K562 (cell line): ENCODE measurements at regions not wholly inside any gene's neighbourhood (a gene's known extent, or its start where the extent isn't known, plus 50 kb on each side); places are given as distances from the start of the nearest gene placed in this dataset.
"Not testable (repeated sequence)": the region's sequence is repeated elsewhere in the genome, so short reads cannot be mapped to it uniquely, and the experiment has no call there.

ENCODE experiments used
- ATAC-seq: fragments of 200-7000 bp; cut with Tn5 transposase; 3 replicates; pipeline ENCODE4 v1.9.1; 2020; ENCODE audit warnings: moderate library complexity
- BruUV-seq: library from RNA; stranded (reverse); fragments of 400-500 nt; replicated peaks from 2 replicates; lab custom pipeline; 2021; lab: Mats Ljungman, UMichigan
- CTCF ChIA-PET: fragments of 300-600 bp; formaldehyde crosslinking; extraction: SDS; loops from one replicate; lab custom pipeline; 2021; ENCODE audit warnings: low intra/inter-chr PET ratio; lab: Yijun Ruan, JAX
- POLR2A ChIA-PET: fragments of 300-600, 350-650 bp; sonication (Branson Sonifier 250); formaldehyde crosslinking; extraction: SDS; loops from one replicate; lab custom pipeline; 2021; ENCODE audit warnings: antibody characterized with exemption, inconsistent platforms; lab: Yijun Ruan, JAX
- DNase-seq, 4 experiments: peaks; one replicate each; pipeline versions ENCODE4 v3.0.0 to v3.0.0-alpha.2; 2011 to 2018; ENCODE audit warnings: low spot score in 3 of 4, mixed read lengths in 3 of 4; ENCODE audit errors: extremely low read depth in 1 of 4
- FAIRE-seq: peaks from 2 replicates; lab custom pipeline; 2011; peaks lifted over from hg19 to GRCh38; lab: Jason Lieb, UNC
- H2AFZ ChIP-seq: 2 replicates; pipeline ENCODE4 v1.6.0; 2011; ENCODE audit warnings: low read depth, low read length, control low read depth, inconsistent platforms
- H3K27ac ChIP-seq: fragments of 200-600 bp; 3 replicates; pipeline ENCODE4 v1.8.0; 2011; ENCODE audit warnings: low read depth, mild to moderate bottlenecking, control low read depth, inconsistent platforms, low read length, moderate library complexity, mixed read lengths; ENCODE audit errors: extremely low read depth
- H3K27me3 ChIP-seq, 2 experiments: fragments of 300-600 bp in 1 of 2; 2 replicates in 1 of 2; 3 replicates in 1 of 2; pipeline versions ENCODE4 v1.6.0 to v1.8.0; 2011; ENCODE audit warnings: inconsistent platforms in 2 of 2, low read length in 2 of 2, mild to moderate bottlenecking in 1 of 2, mixed read lengths in 1 of 2, moderate library complexity in 1 of 2; ENCODE audit not compliant: control insufficient read depth in 2 of 2, insufficient read depth in 2 of 2
- H3K36me3 ChIP-seq: fragments of 300-600 bp; 3 replicates; pipeline ENCODE4 v1.8.0; 2011; ENCODE audit warnings: mild to moderate bottlenecking, low read length, inconsistent platforms; ENCODE audit not compliant: control insufficient read depth, insufficient read depth
- H3K4me1 ChIP-seq, 2 experiments: fragments of 200-600 bp in 1 of 2; replicated peaks in 1 of 2; 2 replicates in 1 of 2; 3 replicates in 1 of 2; pipeline versions ENCODE4 v1.5.1 to v1.8.0; 2011; ENCODE audit warnings: inconsistent platforms in 2 of 2, low read length in 2 of 2, mild to moderate bottlenecking in 1 of 2, mixed read lengths in 1 of 2, moderate library complexity in 1 of 2; ENCODE audit not compliant: control insufficient read depth in 2 of 2, insufficient read depth in 2 of 2
- H3K4me2 ChIP-seq: 2 replicates; pipeline ENCODE4 v1.6.1; 2011; ENCODE audit warnings: low read length, control low read depth, inconsistent platforms, mixed read lengths; ENCODE audit not compliant: insufficient read depth
- H3K4me3 ChIP-seq: fragments of 200-600 bp; sonication (generic), shearing (Covaris generic); 2 replicates; pipeline ENCODE4 v1.5.1; 2016; ENCODE audit warnings: control low read depth, inconsistent platforms
- H3K79me2 ChIP-seq: fragments of 200-600 bp; 3 replicates; pipeline ENCODE4 v1.8.0; 2011; ENCODE audit warnings: low read length, inconsistent platforms; ENCODE audit not compliant: control insufficient read depth, insufficient read depth
- H3K9ac ChIP-seq, 2 experiments: 2 replicates each; pipeline versions ENCODE4 v1.6.0 to v1.6.1; 2011; ENCODE audit warnings: low read depth in 2 of 2, low read length in 2 of 2, control low read depth in 1 of 2, inconsistent platforms in 1 of 2, mild to moderate bottlenecking in 1 of 2, mixed read lengths in 1 of 2; ENCODE audit not compliant: insufficient read depth in 1 of 2
- H3K9me1 ChIP-seq: one replicate; pipeline ENCODE4 v1.6.0; 2011; ENCODE audit warnings: inconsistent platforms, mild to moderate bottlenecking, low read length, moderate library complexity; ENCODE audit not compliant: control insufficient read depth, insufficient read depth
- H3K9me3 ChIP-seq: replicated peaks from 2 replicates; pipeline ENCODE4 v1.5.1; 2011; ENCODE audit warnings: low read depth, low read length, inconsistent platforms; ENCODE audit not compliant: control insufficient read depth, insufficient read depth
- H4K20me1 ChIP-seq: replicated peaks from 2 replicates; pipeline ENCODE4 v1.6.1; 2011; ENCODE audit warnings: low read length, inconsistent platforms, mixed read lengths; ENCODE audit not compliant: control insufficient read depth, insufficient read depth
- ZSCAN29 ChIP-seq: fragments of 450-650 bp; IDR thresholded peaks from 2 replicates; pipeline ENCODE4 v1.6.1; 2017
- WGBS: fragments of 100-300 bp; shearing (Covaris generic); methylation state at CpG from one replicate; pipeline ENCODE4 v1.1.6; 2016; ENCODE audit warnings: low coverage, mixed read lengths; ENCODE audit not compliant: insufficient coverage; ENCODE audit errors: missing lambda C conversion rate; 5-methylcytosine and 5-hydroxymethylcytosine counted together
- in situ Hi-C: fragments of 300-500 bp; cut with MboI; formaldehyde crosslinking; loops from 4 replicates; pipeline ENCODE4 v1.15.0; 2018; ENCODE audit warnings: inconsistent platforms, mixed read lengths
- intact Hi-C: fragments of 100-400 bp; cut with micrococcal nuclease; formaldehyde crosslinking; loops from 2 replicates; pipeline ENCODE4 v1.14.2; 2022

DNA sequence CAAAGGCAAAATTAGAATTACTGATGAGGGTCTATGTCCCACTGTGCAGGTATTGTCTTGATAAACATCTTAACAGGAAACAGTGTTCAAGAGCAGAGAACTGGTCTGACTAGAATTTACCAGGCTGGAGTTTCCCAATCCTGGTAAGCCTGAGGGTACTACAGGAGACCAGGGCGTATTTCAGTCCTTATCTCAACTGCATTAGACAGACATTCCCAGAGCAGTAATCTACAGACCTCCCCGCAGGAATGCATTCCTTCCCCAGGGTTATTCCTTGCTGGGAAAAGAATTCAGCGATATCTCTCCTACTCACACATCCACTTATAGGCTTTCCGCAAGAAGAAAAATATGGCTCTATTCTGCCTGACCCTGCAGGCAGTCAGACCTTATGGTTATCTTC, 276.0 kb upstream of the SUCLG2 start:
- H2AFZ ChIP-seq, in situ Hi-C loops, H3K9me3 ChIP-seq, H3K9me1 ChIP-seq, FAIRE-seq, H3K27me3 ChIP-seq, CTCF ChIA-PET, DNase-seq, POLR2A ChIA-PET, H3K27ac ChIP-seq, H3K4me3 ChIP-seq, H3K36me3 ChIP-seq, ATAC-seq, H4K20me1 ChIP-seq, H3K4me2 ChIP-seq, H3K79me2 ChIP-seq, intact Hi-C loops, H3K4me1 ChIP-seq, H3K9ac ChIP-seq, BruUV-seq: not testable (repeated sequence)
- WGBS: 7% methylated on average over 3 of the region's 4 CpGs

DNA sequence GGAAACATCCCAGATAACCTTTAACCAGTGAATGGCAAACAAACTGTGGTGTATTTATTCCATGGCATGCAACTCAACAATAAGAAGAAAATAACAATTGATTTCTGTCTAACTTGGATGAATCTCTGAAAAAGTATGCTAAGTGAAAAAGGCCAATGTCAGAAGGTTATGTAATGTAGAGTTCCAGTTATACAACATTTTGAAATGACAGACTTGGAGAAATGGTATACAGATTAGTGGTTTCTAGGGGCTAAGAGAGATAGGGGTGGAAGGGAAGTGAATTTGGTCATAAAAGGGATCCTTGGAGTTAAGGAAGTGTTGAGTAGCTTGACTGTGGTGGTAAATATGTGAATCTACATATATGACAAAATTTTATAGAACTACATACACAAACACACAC, 269.4 kb upstream of the SUCLG2 start:
- TF ChIP-seq ZSCAN29: no peak
- Histone ChIP-seq H3K4me3 (no peak overlapping the region), H3K27ac (no peak overlapping the region), H3K9ac (no peak overlapping the region), H3K27me3 (no peaks in the 10 kb centered on the region), H3K4me2 (no peak overlapping the region), H3K9me1 (no peaks in the 10 kb centered on the region), H3K36me3 (no peaks in the 10 kb centered on the region), H3K4me1 (no peaks in the 10 kb centered on the region), H3K79me2 (no peaks in the 10 kb centered on the region), H2AFZ (no peak overlapping the region), H4K20me1 (no peaks in the 10 kb centered on the region), H3K9me3 (no peaks in the 10 kb centered on the region)
- in situ Hi-C loops (no loop called here), intact Hi-C loops (no loop called here)
- ChIA-PET POLR2A (no interaction called here), CTCF (no interaction called here)
- DNase-seq: no peak
- BruUV-seq: no TSS peak
- FAIRE-seq: no peak
- no peak for ATAC-seq
